HG03095 (cell line): ENCODE measurements at regions not wholly inside any gene's neighbourhood (a gene's known extent, or its start where the extent isn't known, plus 50 kb on each side); places are given as distances from the start of the nearest gene placed in this dataset.
"Not testable (repeated sequence)": the region's sequence is repeated elsewhere in the genome, so short reads cannot be mapped to it uniquely, and the experiment has no call there.

ENCODE experiments used
- ATAC-seq: cut with Tn5 transposase; IDR thresholded peaks from one replicate; pipeline ENCODE4 v1.9.1; 2021; ENCODE audit warnings: moderate library complexity; ENCODE audit not compliant: unreplicated experiment

- no peak for ATAC-seq
These were observed 62.1 kb downstream of the ZWINT start for GRCh38 chr10:56298941-56299340.

- ATAC-seq: no peak
These were observed 64.4 kb downstream of the ZWINT start for GRCh38 chr10:56296618-56297017.

- no peak for ATAC-seq
These were observed 72.7 kb downstream of the ZWINT start for GRCh38 chr10:56288403-56288802.

GRCh38 chr10:56286096-56286495 is 75.0 kb downstream of the ZWINT start:
- no peak for ATAC-seq

GRCh38 chr10:56279270-56279669 is 81.8 kb downstream of the ZWINT start:
- ATAC-seq: no peak

- ATAC-seq: no peak
These were observed 91.9 kb downstream of the ZWINT start for GRCh38 chr10:56269181-56269580.

GRCh38 chr10:56266120-56266519 is 94.9 kb downstream of the ZWINT start:
- ATAC-seq: no peak

- no peak for ATAC-seq
These were observed 102.1 kb downstream of the ZWINT start for GRCh38 chr10:56258991-56259390.

GRCh38 chr10:56258378-56258777 is 102.7 kb downstream of the ZWINT start:
- ATAC-seq: no peak

GRCh38 chr10:56255298-56255697 is 105.8 kb downstream of the ZWINT start:
- ATAC-seq: no peak

GRCh38 chr10:56240471-56240870 is 120.6 kb downstream of the ZWINT start:
- ATAC-seq: no peak

GRCh38 chr10:56231436-56231835 is 129.6 kb downstream of the ZWINT start:
- no peak for ATAC-seq

GRCh38 chr10:56222237-56222636 is 138.8 kb downstream of the ZWINT start:
- no peak for ATAC-seq

GRCh38 chr10:56212951-56213350 is 148.1 kb downstream of the ZWINT start:
- no peak for ATAC-seq

GRCh38 chr10:56181607-56182006 is 179.5 kb downstream of the ZWINT start:
- ATAC-seq: no peak

GRCh38 chr10:56178210-56178609 is 182.8 kb downstream of the ZWINT start:
- no peak for ATAC-seq

GRCh38 chr10:56155091-56155513 is 206.0 kb downstream of the ZWINT start:
- not testable (repeated sequence) for ATAC-seq

- ATAC-seq: no peak
These were observed 214.3 kb downstream of the ZWINT start for GRCh38 chr10:56146806-56147205.

- peak; percentile 73 for ATAC-seq
These were observed 218.8 kb downstream of the ZWINT start for GRCh38 chr10:56142092-56142728.

- ATAC-seq: no peak
These were observed 221.7 kb downstream of the ZWINT start for GRCh38 chr10:56139405-56139804.

GRCh38 chr10:56135828-56136227 is 225.2 kb downstream of the ZWINT start:
- no peak for ATAC-seq

- ATAC-seq: no peak
These were observed 237.8 kb downstream of the ZWINT start for GRCh38 chr10:56123247-56123646.

GRCh38 chr10:56116684-56117083 is 244.4 kb downstream of the ZWINT start:
- no peak for ATAC-seq
